ENCODE measurements at regions not wholly inside any gene's neighbourhood (a gene's known extent, or its start where the extent isn't known, plus 50 kb on each side); places are given as distances from the start of the nearest gene placed in this dataset.

DNA sequence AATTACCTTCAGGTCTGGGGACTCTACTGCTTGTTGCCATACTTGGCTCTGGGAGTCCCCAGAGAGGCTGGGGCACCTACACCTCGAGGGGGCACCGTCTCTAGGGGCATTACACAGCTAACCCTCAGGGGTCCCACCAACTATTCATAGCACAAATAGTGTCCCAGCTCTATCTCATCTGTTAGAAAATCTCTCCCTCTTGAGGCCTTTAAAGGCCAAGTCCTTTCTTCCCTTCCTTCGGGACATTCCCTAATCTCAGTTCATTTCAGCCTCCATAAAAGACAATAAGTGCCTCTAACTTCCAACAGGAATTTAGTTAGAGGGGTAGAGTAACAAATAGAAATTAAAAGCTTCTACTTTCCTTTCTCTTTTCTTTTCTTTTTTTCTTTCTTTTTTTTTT is 55.8 kb upstream of the SORBS2 start:
- TF ChIP-seq, protein P1, sequence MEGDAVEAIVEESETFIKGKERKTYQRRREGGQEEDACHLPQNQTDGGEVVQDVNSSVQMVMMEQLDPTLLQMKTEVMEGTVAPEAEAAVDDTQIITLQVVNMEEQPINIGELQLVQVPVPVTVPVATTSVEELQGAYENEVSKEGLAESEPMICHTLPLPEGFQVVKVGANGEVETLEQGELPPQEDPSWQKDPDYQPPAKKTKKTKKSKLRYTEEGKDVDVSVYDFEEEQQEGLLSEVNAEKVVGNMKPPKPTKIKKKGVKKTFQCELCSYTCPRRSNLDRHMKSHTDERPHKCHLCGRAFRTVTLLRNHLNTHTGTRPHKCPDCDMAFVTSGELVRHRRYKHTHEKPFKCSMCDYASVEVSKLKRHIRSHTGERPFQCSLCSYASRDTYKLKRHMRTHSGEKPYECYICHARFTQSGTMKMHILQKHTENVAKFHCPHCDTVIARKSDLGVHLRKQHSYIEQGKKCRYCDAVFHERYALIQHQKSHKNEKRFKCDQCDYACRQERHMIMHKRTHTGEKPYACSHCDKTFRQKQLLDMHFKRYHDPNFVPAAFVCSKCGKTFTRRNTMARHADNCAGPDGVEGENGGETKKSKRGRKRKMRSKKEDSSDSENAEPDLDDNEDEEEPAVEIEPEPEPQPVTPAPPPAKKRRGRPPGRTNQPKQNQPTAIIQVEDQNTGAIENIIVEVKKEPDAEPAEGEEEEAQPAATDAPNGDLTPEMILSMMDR (IDR thresholded peaks at IDR 0.05), result no peak
- TF ChIP-seq POLR2A (IDR thresholded peaks at IDR 0.05), result no peak
- TF ChIP-seq EP300 (IDR thresholded peaks at IDR 0.05), result no peak

Measured in ovary (tissue), 3 donors.